ENCODE measurements at regions not wholly inside any gene's neighbourhood (a gene's known extent, or its start where the extent isn't known, plus 50 kb on each side); places are given as distances from the start of the nearest gene placed in this dataset.

DNA sequence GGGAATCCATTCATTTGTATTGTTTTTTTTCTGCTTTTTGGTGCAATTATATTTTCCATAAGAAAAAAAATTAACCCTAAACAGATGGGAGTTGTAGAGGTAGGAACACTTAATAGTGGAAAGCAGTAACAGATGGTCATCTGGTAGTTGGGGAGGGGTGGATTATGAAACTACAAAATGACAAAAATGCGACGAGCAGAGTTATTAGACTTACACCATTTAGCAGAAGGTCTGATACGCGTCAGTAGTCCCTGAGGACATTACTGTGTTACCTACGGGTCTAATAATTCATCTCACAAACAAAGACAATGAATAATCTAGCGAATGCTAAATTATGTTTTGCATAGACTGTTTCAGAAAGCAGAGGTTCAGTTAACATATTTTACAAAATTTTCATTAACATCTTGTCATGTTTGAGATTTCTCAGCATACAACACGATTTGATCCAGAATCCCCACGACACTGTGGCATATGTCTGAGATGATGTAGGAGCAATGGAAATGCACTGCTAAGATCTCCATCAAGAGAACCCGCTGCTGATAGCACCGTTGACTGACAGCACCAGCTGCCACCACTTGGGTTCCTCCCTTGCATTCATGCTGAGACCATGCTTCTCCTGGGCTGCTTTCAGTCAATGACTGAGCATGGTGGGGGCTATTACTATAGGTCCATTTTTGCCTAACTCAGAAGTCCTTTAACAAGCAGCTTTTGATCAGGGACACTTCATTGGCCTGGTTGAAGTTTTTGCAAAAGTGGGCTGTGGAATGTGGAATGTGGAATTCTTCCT, 182.2 kb upstream of the CPHXL start:
- Histone ChIP-seq H3K27ac (no peak overlapping the region), H3K4me3 (no peak overlapping the region), H3K4me1 (no peaks in the 10 kb centered on the region), H3K36me3 (ENCODE audit: insufficient read depth in 1 of 2, low read depth in 1 of 2) (no peaks in the 10 kb centered on the region), H3K9me3 (no peaks in the 10 kb centered on the region), H3K27me3 (ENCODE audit: insufficient read depth in 3 of 3, low read length in 2 of 3) (no peaks in the 10 kb centered on the region)
- no peak for ATAC-seq
- no peak for DNase-seq
- intact Hi-C loops (cut with DNase I): no loop called here
- TF ChIP-seq, protein P1, sequence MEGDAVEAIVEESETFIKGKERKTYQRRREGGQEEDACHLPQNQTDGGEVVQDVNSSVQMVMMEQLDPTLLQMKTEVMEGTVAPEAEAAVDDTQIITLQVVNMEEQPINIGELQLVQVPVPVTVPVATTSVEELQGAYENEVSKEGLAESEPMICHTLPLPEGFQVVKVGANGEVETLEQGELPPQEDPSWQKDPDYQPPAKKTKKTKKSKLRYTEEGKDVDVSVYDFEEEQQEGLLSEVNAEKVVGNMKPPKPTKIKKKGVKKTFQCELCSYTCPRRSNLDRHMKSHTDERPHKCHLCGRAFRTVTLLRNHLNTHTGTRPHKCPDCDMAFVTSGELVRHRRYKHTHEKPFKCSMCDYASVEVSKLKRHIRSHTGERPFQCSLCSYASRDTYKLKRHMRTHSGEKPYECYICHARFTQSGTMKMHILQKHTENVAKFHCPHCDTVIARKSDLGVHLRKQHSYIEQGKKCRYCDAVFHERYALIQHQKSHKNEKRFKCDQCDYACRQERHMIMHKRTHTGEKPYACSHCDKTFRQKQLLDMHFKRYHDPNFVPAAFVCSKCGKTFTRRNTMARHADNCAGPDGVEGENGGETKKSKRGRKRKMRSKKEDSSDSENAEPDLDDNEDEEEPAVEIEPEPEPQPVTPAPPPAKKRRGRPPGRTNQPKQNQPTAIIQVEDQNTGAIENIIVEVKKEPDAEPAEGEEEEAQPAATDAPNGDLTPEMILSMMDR (IDR thresholded peaks at IDR 0.05): no peak
- 27 to 39% (median 33%) methylated on average over 10 of the region's 10 CpGs for WGBS, 3 donors

DNA sequence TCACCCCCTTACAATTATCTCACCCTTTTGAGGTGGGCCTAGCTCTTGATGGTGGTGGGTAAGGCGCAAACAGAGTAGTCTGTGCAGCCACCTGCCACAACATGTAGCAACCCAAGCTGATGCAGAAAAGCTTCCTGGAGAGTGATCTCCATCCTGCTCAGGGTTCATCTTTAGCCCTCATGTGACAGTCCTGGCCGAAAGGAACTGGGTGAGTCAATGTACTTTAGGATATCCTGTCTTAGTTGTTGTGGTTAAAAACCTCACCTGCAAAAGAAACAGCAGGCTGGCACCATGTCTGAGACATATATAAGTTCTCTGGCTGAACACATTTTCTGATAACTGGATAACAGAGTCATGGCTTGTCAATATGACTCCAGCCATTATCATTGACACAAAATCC, 183.5 kb upstream of the CPHXL start:
- intact Hi-C loops (cut with DNase I): no loop called here
- ATAC-seq (no peak), DNase-seq (no peak)
- Histone ChIP-seq H3K27me3 (ENCODE audit: insufficient read depth in 3 of 3, low read length in 2 of 3) (no peaks in the 10 kb centered on the region), H3K4me3 (no peak overlapping the region), H3K27ac (no peak overlapping the region), H3K36me3 (ENCODE audit: insufficient read depth in 1 of 2, low read depth in 1 of 2) (no peaks in the 10 kb centered on the region), H3K9me3 (no peaks in the 10 kb centered on the region), H3K4me1 (no peaks in the 10 kb centered on the region)
- 74 to 81% (median 80%) methylated on average over 2 of the region's 2 CpGs for WGBS, 3 donors
- TF ChIP-seq, protein P1 (IDR thresholded peaks at IDR 0.05): no peak

- H3K4me3 ChIP-seq: no peak overlapping the region
- H3K4me1 ChIP-seq: no peaks in the 10 kb centered on the region
- H3K9me3 ChIP-seq: no peaks in the 10 kb centered on the region
- TF ChIP-seq, protein P1 (IDR thresholded peaks at IDR 0.05): no peak
- ATAC-seq (no peak), DNase-seq (no peak)
- WGBS, 3 donors: 79 to 83% (median 83%) methylated on average over 3 of the region's 3 CpGs
- H3K27me3 ChIP-seq (ENCODE audit: insufficient read depth in 3 of 3, low read length in 2 of 3): no peaks in the 10 kb centered on the region
- H3K27ac ChIP-seq: no peak overlapping the region
- no peaks in the 10 kb centered on the region for H3K36me3 ChIP-seq (ENCODE audit: insufficient read depth in 1 of 2, low read depth in 1 of 2)
- intact Hi-C loops (cut with DNase I): no loop called here
Measured at GRCh38 chr16:75911896-75912295, 185.6 kb upstream of the CPHXL start.

GRCh38 chr16:75913958-75914357, 187.7 kb upstream of the CPHXL start:
- H3K36me3 ChIP-seq (ENCODE audit: insufficient read depth in 1 of 2, low read depth in 1 of 2): no peaks in the 10 kb centered on the region
- 33 to 50% (median 41%) methylated on average over 1 of the region's 1 CpG for WGBS, 3 donors
- H3K4me3 ChIP-seq: no peak overlapping the region
- DNase-seq (no peak), ATAC-seq (no peak)
- TF ChIP-seq, protein P1 (IDR thresholded peaks at IDR 0.05): no peak
- no peaks in the 10 kb centered on the region for H3K9me3 ChIP-seq
- intact Hi-C loops (cut with DNase I): no loop called here
- no peaks in the 10 kb centered on the region for H3K27me3 ChIP-seq (ENCODE audit: insufficient read depth in 3 of 3, low read length in 2 of 3)
- no peaks in the 10 kb centered on the region for H3K4me1 ChIP-seq
- H3K27ac ChIP-seq: no peak overlapping the region

DNA sequence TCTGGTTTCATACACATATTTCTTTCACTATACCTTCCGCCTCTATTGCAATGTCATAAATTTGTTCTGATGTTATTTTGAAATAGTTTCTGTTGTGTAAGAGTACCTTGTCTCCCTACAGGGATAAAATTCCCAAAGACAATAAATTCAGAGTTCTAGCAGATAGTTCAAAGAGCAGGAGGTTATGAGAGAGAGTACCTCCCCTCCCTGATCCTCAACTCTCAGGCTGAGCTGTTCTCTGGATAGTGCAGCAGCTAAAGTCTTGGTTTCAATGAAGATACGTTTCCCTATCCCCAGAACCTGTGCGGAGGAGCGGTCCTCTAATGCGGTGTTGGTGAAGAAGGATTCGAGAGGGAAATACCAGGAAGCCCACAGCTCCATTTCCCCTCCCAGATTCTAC, 190.2 kb upstream of the CPHXL start:
- H3K4me3 ChIP-seq: no peak overlapping the region
- no peak overlapping the region for H3K27ac ChIP-seq
- H3K36me3 ChIP-seq (ENCODE audit: insufficient read depth in 1 of 2, low read depth in 1 of 2): no peaks in the 10 kb centered on the region
- no peaks in the 10 kb centered on the region for H3K27me3 ChIP-seq (ENCODE audit: insufficient read depth in 3 of 3, low read length in 2 of 3)
- intact Hi-C loops (cut with DNase I): no loop called here
- ATAC-seq (no peak), DNase-seq (no peak)
- WGBS, 3 donors: 65 to 72% (median 68%) methylated on average over 6 of the region's 6 CpGs
- no peaks in the 10 kb centered on the region for H3K9me3 ChIP-seq
- TF ChIP-seq, protein P1 (IDR thresholded peaks at IDR 0.05): no peak
- no peaks in the 10 kb centered on the region for H3K4me1 ChIP-seq

Measured in psoas muscle (tissue), 7 donors.